ENCODE measurements at regions not wholly inside any gene's neighbourhood (a gene's known extent, or its start where the extent isn't known, plus 50 kb on each side); places are given as distances from the start of the nearest gene placed in this dataset.

DNA sequence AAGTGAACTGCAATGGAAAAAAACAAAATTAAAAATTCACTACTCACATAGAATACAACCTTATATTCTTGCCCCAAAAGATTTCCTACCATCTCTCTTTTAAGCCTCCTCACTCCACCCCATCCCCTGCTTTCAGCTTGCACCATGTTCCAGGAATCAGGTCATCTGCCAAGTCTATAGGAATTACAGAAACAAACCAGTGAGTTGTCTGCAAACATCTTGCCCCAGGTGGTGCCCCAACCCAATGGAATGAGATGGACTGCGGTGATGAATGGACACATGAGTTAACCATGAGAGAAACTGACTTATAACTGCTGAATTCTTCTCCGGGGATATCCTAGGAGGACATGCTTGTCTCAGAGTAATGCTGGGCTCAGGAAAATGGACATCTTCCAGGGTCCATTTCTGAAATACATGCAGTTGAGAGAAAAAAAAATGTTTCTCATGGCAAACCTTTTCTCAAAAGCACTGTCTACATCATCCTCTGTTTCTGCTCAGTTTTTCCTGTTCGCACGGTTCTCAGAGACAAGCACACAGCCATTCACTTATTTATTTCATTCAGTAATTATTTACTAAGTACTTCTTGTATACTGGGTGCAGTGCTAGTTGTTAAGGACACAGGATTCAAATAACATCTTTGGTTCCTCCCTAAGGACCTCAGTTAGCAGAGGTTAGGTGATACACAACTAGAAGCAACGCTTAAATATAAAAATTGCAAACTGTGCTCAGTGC, 350.0 kb downstream of the RND3 start:
- H3K27me3 ChIP-seq (replicated peaks; ENCODE audit: insufficient read depth) = no peaks in the 10 kb centered on the region
- no peaks in the 10 kb centered on the region for H3K36me3 ChIP-seq
- TF ChIP-seq CTCF (IDR thresholded peaks at IDR 0.05) = no peak
- no peaks in the 10 kb centered on the region for H3K4me1 ChIP-seq (ENCODE audit: control insufficient read depth in 1 of 2, low read depth in 2 of 2)
- no peak for ATAC-seq (ENCODE audit: insufficient number of reproducible peaks, low FRiP score, low read depth)
- no peak overlapping the region for H3K4me3 ChIP-seq
- DNase-seq (ENCODE audit: low spot score) = no peak
- H3K9me3 ChIP-seq = no peaks in the 10 kb centered on the region
- no peak overlapping the region for H3K27ac ChIP-seq

- no peak for TF ChIP-seq CTCF (IDR thresholded peaks at IDR 0.05)
- no peak for ATAC-seq (ENCODE audit: insufficient number of reproducible peaks, low FRiP score, low read depth)
- Histone ChIP-seq H3K4me1 (ENCODE audit: control insufficient read depth in 1 of 2, low read depth in 2 of 2) (no peaks in the 10 kb centered on the region), H3K27me3 (replicated peaks; ENCODE audit: insufficient read depth) (no peaks in the 10 kb centered on the region), H3K36me3 (no peaks in the 10 kb centered on the region), H3K27ac (no peak overlapping the region), H3K9me3 (no peaks in the 10 kb centered on the region), H3K4me3 (no peak overlapping the region)
- DNase-seq (ENCODE audit: low spot score) = no peak
Observed at GRCh38 chr2:150136893-150137292, 350.6 kb downstream of the RND3 start.

DNA sequence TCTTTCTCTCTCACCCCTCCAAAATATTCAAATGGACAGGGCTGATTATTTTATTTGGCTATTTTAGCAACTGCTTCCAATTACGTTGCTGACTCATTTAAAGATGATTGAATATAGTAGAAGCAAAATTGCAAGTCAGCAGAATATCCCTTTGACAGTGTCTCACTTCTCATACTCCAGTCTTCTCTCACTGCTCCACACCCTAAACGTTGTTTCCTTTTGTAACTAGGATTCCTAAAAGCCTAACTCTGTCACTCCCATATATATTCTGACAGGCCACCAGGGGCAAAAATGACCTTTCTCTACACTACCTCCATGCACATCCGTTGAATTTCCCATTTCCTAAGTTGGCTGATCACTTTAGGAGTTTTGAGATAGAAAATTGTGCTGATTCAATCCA, 351.1 kb downstream of the RND3 start:
- no peaks in the 10 kb centered on the region for H3K9me3 ChIP-seq
- H3K36me3 ChIP-seq = no peaks in the 10 kb centered on the region
- no peak overlapping the region for H3K27ac ChIP-seq
- ATAC-seq (ENCODE audit: insufficient number of reproducible peaks, low FRiP score, low read depth) (no peak), DNase-seq (ENCODE audit: low spot score) (no peak)
- H3K4me3 ChIP-seq = no peak overlapping the region
- H3K27me3 ChIP-seq (replicated peaks; ENCODE audit: insufficient read depth) = no peaks in the 10 kb centered on the region
- TF ChIP-seq CTCF (IDR thresholded peaks at IDR 0.05) = no peak
- no peaks in the 10 kb centered on the region for H3K4me1 ChIP-seq (ENCODE audit: control insufficient read depth in 1 of 2, low read depth in 2 of 2)

DNA sequence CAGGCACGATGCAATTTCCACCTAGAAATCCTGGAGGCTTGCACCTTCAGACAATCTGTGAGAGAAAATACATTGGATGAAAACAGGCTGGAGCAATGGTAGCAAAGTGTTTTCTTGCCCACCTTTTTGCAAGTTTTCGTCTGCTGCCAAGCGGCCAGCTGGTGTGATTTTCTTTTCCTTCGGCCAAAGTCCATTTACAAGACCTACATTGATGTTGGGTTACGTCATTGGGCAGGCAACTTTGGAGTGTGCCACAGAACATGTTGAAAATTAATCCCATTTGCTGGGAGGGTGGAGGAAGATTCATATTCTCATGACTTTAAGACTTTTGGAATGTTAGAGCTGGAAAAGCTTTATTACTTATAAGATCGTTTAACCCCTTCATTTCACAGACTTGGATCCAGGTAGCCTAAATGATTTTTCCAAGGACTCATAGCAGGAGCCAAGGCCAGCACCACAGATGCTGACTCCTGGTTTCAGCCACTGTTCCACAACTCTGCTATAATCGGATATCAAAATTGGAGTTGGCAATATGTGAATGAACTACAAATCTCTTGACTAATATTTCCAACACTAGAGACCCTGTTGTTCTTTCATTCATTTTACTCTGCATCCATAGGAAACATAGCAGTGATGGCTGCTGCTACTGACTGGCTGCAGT, 352.1 kb downstream of the RND3 start:
- H3K36me3 ChIP-seq = no peaks in the 10 kb centered on the region
- no peaks in the 10 kb centered on the region for H3K27me3 ChIP-seq (replicated peaks; ENCODE audit: insufficient read depth)
- no peak overlapping the region for H3K27ac ChIP-seq
- H3K9me3 ChIP-seq = no peaks in the 10 kb centered on the region
- TF ChIP-seq CTCF (IDR thresholded peaks at IDR 0.05) = no peak
- no peaks in the 10 kb centered on the region for H3K4me1 ChIP-seq (ENCODE audit: control insufficient read depth in 1 of 2, low read depth in 2 of 2)
- no peak for ATAC-seq (ENCODE audit: insufficient number of reproducible peaks, low FRiP score, low read depth)
- H3K4me3 ChIP-seq = no peak overlapping the region
- DNase-seq (ENCODE audit: low spot score) = no peak

- H3K4me3 ChIP-seq = no peak overlapping the region
- no peaks in the 10 kb centered on the region for H3K27me3 ChIP-seq (replicated peaks; ENCODE audit: insufficient read depth)
- H3K27ac ChIP-seq = no peak overlapping the region
- no peaks in the 10 kb centered on the region for H3K4me1 ChIP-seq (ENCODE audit: control insufficient read depth in 1 of 2, low read depth in 2 of 2)
- H3K9me3 ChIP-seq = no peaks in the 10 kb centered on the region
- H3K36me3 ChIP-seq = no peaks in the 10 kb centered on the region
- DNase-seq (ENCODE audit: low spot score) (no peak), ATAC-seq (ENCODE audit: insufficient number of reproducible peaks, low FRiP score, low read depth) (no peak)
- TF ChIP-seq CTCF (IDR thresholded peaks at IDR 0.05) = no peak
Observed at GRCh38 chr2:150134223-150134857, 353.1 kb downstream of the RND3 start.

All from thoracic aorta (tissue), 2 donors.